WTC11 (cell line): ENCODE measurements at regions not wholly inside any gene's neighbourhood (a gene's known extent, or its start where the extent isn't known, plus 50 kb on each side); places are given as distances from the start of the nearest gene placed in this dataset.

Source experiments
- ATAC-seq: fragments of 200-7000 bp; cut with Tn5 transposase; 2 replicates; pipeline ENCODE4 v1.10.0; 2021; ENCODE audit warnings: mild to moderate bottlenecking, moderate library complexity
- CTCF ChIA-PET: fragments of 300-600 bp; sonication (Branson Sonifier 250); formaldehyde crosslinking; loops from one replicate; lab custom pipeline; 2021; ENCODE audit warnings: antibody characterized with exemption; lab: Charles Lee
- POLR2A ChIA-PET: fragments of 350-600 bp; sonication (Branson Sonifier 250); formaldehyde crosslinking; loops from one replicate; lab custom pipeline; 2021; ENCODE audit warnings: antibody characterized with exemption; lab: Charles Lee
- DNase-seq: peaks from one replicate; pipeline ENCODE4 v3.0.0; 2021; ENCODE audit warnings: low spot score
- H3K27ac Mint-ChIP-seq: 2 replicates; pipeline ENCODE4 v1.8.0; 2021; ENCODE audit warnings: mixed read lengths
- H3K27me3 Mint-ChIP-seq: 2 replicates; pipeline ENCODE4 v1.8.0; 2021; ENCODE audit warnings: low read depth, mild to moderate bottlenecking, moderate library complexity, mixed read lengths
- H3K36me3 Mint-ChIP-seq: 2 replicates; pipeline ENCODE4 v1.8.0; 2021; ENCODE audit warnings: mixed read lengths
- H3K4me1 Mint-ChIP-seq: 2 replicates; pipeline ENCODE4 v1.8.0; 2022; ENCODE audit warnings: mixed read lengths
- H3K4me3 Mint-ChIP-seq: 2 replicates; pipeline ENCODE4 v1.8.0; 2021; ENCODE audit warnings: mild to moderate bottlenecking, moderate library complexity, mixed read lengths
- H3K9me3 Mint-ChIP-seq: 2 replicates; pipeline ENCODE4 v1.8.0; 2021; ENCODE audit warnings: mixed read lengths
- AFF4 ChIP-seq: sonication (generic); formaldehyde crosslinking; IDR thresholded peaks from 2 replicates; pipeline ENCODE4 v1.8.1; 2023; ENCODE audit warnings: mild to moderate bottlenecking, missing genetic modification reagents, borderline replicate concordance
- ATF1 ChIP-seq: sonication (generic); formaldehyde crosslinking; IDR thresholded peaks from 2 replicates; pipeline ENCODE4 v1.8.1; 2023; ENCODE audit warnings: mild to moderate bottlenecking, moderate library complexity, missing genetic modification reagents
- ATF2 ChIP-seq: sonication (generic); formaldehyde crosslinking; IDR thresholded peaks from 2 replicates; pipeline ENCODE4 v1.8.1; 2022; ENCODE audit warnings: low read depth, missing genetic modification reagents, borderline replicate concordance
- CBFB ChIP-seq: sonication (generic); formaldehyde crosslinking; IDR thresholded peaks from 2 replicates; pipeline ENCODE4 v1.8.1; 2022; ENCODE audit warnings: mild to moderate bottlenecking, low read depth, missing genetic modification reagents
- ELF4 ChIP-seq: sonication (generic); formaldehyde crosslinking; IDR thresholded peaks from 2 replicates; pipeline ENCODE4 v1.8.1; 2022; ENCODE audit warnings: low read depth, mild to moderate bottlenecking, moderate library complexity, missing genetic modification reagents
- EMX1 ChIP-seq: fragments of 250-450 bp; sonication (Bioruptor Pico); IDR thresholded peaks from 2 replicates; pipeline ENCODE4 v1.8.0; 2021; ENCODE audit warnings: mild to moderate bottlenecking
- ESRRA ChIP-seq: sonication (generic); formaldehyde crosslinking; IDR thresholded peaks from 2 replicates; pipeline ENCODE4 v1.8.1; 2022; ENCODE audit warnings: mild to moderate bottlenecking, missing genetic modification reagents, borderline replicate concordance
- IRF1 ChIP-seq: sonication (generic); formaldehyde crosslinking; IDR thresholded peaks from 2 replicates; pipeline ENCODE4 v1.8.0; 2023; ENCODE audit warnings: missing genetic modification reagents
- MXD4 ChIP-seq: fragments of 250-450 bp; sonication (Bioruptor Pico); IDR thresholded peaks from 2 replicates; pipeline ENCODE4 v1.8.0; 2021; ENCODE audit warnings: mild to moderate bottlenecking, moderate library complexity, borderline replicate concordance
- NFATC4 ChIP-seq: fragments of 250-450 bp; sonication (Bioruptor Pico); IDR thresholded peaks from 2 replicates; pipeline ENCODE4 v1.9.0; 2021; ENCODE audit warnings: mild to moderate bottlenecking
- OVOL2 ChIP-seq: fragments of 250-450 bp; sonication (Bioruptor Pico); IDR thresholded peaks from 2 replicates; pipeline ENCODE4 v1.9.0; 2021; ENCODE audit warnings: mild to moderate bottlenecking, borderline replicate concordance
- PRRX2 ChIP-seq: fragments of 250-450 bp; sonication (Bioruptor Pico); IDR thresholded peaks from 2 replicates; pipeline ENCODE4 v1.8.0; 2021; ENCODE audit warnings: mild to moderate bottlenecking
- RORB ChIP-seq: fragments of 250-450 bp; sonication (Bioruptor Pico); IDR thresholded peaks from 2 replicates; pipeline ENCODE4 v1.9.0; 2021; ENCODE audit warnings: mild to moderate bottlenecking
- SOX15 ChIP-seq: fragments of 250-450 bp; sonication (Bioruptor Pico); IDR thresholded peaks from 2 replicates; pipeline ENCODE4 v1.9.0; 2021; ENCODE audit warnings: mild to moderate bottlenecking
- TCF7 ChIP-seq: sonication (generic); formaldehyde crosslinking; IDR thresholded peaks from 2 replicates; pipeline ENCODE4 v1.8.0; 2022; ENCODE audit warnings: mild to moderate bottlenecking, low read depth, missing genetic modification reagents, moderate library complexity
- TEAD1 ChIP-seq: sonication (generic); formaldehyde crosslinking; IDR thresholded peaks from 2 replicates; pipeline ENCODE4 v1.8.0; 2022; ENCODE audit warnings: mild to moderate bottlenecking, missing genetic modification reagents
- TEAD4 ChIP-seq: sonication (generic); formaldehyde crosslinking; IDR thresholded peaks from 2 replicates; pipeline ENCODE4 v1.8.0; 2022; ENCODE audit warnings: mild to moderate bottlenecking, missing genetic modification reagents
- TP53 ChIP-seq: sonication (generic); formaldehyde crosslinking; IDR thresholded peaks from 2 replicates; pipeline ENCODE4 v1.8.1; 2023; ENCODE audit warnings: mild to moderate bottlenecking, missing genetic modification reagents
- ZBTB43 ChIP-seq: sonication (generic); formaldehyde crosslinking; IDR thresholded peaks from 2 replicates; pipeline ENCODE4 v1.8.1; 2023; ENCODE audit warnings: mild to moderate bottlenecking, missing genetic modification reagents
- ZNF512 ChIP-seq: sonication (generic); formaldehyde crosslinking; IDR thresholded peaks from 2 replicates; pipeline ENCODE4 v1.8.1; 2022; ENCODE audit warnings: missing genetic modification reagents, borderline replicate concordance
- ZNF671 ChIP-seq: fragments of 250-450 bp; sonication (Bioruptor Pico); IDR thresholded peaks from 2 replicates; pipeline ENCODE4 v1.8.0; 2021; ENCODE audit warnings: mild to moderate bottlenecking

- no peak for TF ChIP-seq IRF1
- no peak for TF ChIP-seq TEAD4
- TF ChIP-seq MXD4 (CRISPR knock-in tag), result no peak
- TF ChIP-seq TP53, result no peak
- TF ChIP-seq, all 79 proteins: peak for 0
- H3K4me3 Mint-ChIP-seq, result no peak overlapping the region
- H3K27me3 Mint-ChIP-seq, result no peaks in the 10 kb centered on the region
- POLR2A ChIA-PET, result no interaction called here
- no peaks in the 10 kb centered on the region for H3K36me3 Mint-ChIP-seq
- CTCF ChIA-PET, result no interaction called here
- peaks cover 16% of the 10 kb centered on the region for H3K4me1 Mint-ChIP-seq
- DNase-seq (no peak), ATAC-seq (no peak)
- H3K27ac Mint-ChIP-seq, result no peak overlapping the region
- no peaks in the 10 kb centered on the region for H3K9me3 Mint-ChIP-seq
These were observed 224.2 kb upstream of the LYZL1 start for GRCh38 chr10:29064680-29065079.

GRCh38 chr10:29067161-29067560 is 221.7 kb upstream of the LYZL1 start:
- ChIA-PET POLR2A (no interaction called here), CTCF (interaction anchor here (0.6 kb wide), 1 partner anchor 233 kb away, joined by 3 read pairs; no protein-coding TSS in a partner anchor)
- no peaks in the 10 kb centered on the region for H3K9me3 Mint-ChIP-seq
- H3K27ac Mint-ChIP-seq, result no peak overlapping the region
- DNase-seq (no peak), ATAC-seq (no peak)
- no peaks in the 10 kb centered on the region for H3K27me3 Mint-ChIP-seq
- TF ChIP-seq NFATC4 (CRISPR knock-in tag) (no peak), CBFB (CRISPR knock-in tag) (no peak), ZNF512 (no peak), RORB (no peak), ATF1 (CRISPR knock-in tag) (no peak), SOX15 (CRISPR knock-in tag) (no peak), ESRRA (CRISPR knock-in tag) (no peak), ATF2 (CRISPR knock-in tag) (no peak), ZNF671 (no peak), TCF7 (no peak), ELF4 (CRISPR knock-in tag) (no peak), EMX1 (CRISPR knock-in tag) (no peak)
- H3K36me3 Mint-ChIP-seq, result no peaks in the 10 kb centered on the region
- H3K4me3 Mint-ChIP-seq, result no peak overlapping the region
- peaks cover 25% of the 10 kb centered on the region for H3K4me1 Mint-ChIP-seq

- POLR2A ChIA-PET, result no interaction called here
- no peaks in the 10 kb centered on the region for H3K36me3 Mint-ChIP-seq
- H3K4me3 Mint-ChIP-seq, result no peak overlapping the region
- H3K4me1 Mint-ChIP-seq, result peaks cover 25% of the 10 kb centered on the region
- TF ChIP-seq OVOL2 (CRISPR knock-in tag) (no peak), TEAD1 (no peak), AFF4 (CRISPR knock-in tag) (no peak), ATF2 (CRISPR knock-in tag) (no peak), ZBTB43 (CRISPR knock-in tag) (no peak), PRRX2 (CRISPR knock-in tag) (no peak)
- no peak overlapping the region for H3K27ac Mint-ChIP-seq
- no peak for ATAC-seq
- H3K27me3 Mint-ChIP-seq, result no peaks in the 10 kb centered on the region
- H3K9me3 Mint-ChIP-seq, result no peaks in the 10 kb centered on the region
- no peak for DNase-seq
- CTCF ChIA-PET, result interaction anchor here (0.6 to 0.8 kb wide), 2 partner anchors 13 to 60 kb away, joined by 3 read pairs; no protein-coding TSS in a partner anchor
These were observed 221.2 kb upstream of the LYZL1 start for GRCh38 chr10:29067628-29068027.
